HEK293 (cell line): ENCODE measurements at regions not wholly inside any gene's neighbourhood (a gene's known extent, or its start where the extent isn't known, plus 50 kb on each side); places are given as distances from the start of the nearest gene placed in this dataset.

Source experiments
- CTCF ChIA-PET: fragments of 350-600 bp; formaldehyde crosslinking; extraction: SDS; loops from one replicate; lab custom pipeline; 2021; ENCODE audit warnings: antibody characterized with exemption; lab: Yijun Ruan, JAX
- POLR2A ChIA-PET: fragments of 300-600 bp; formaldehyde crosslinking; extraction: SDS; loops from one replicate; lab custom pipeline; 2020; ENCODE audit warnings: antibody characterized with exemption, inconsistent platforms; lab: Yijun Ruan, JAX
- H3K27ac ChIP-seq: fragments of 200-500 bp; sonication (Bioruptor generic); 2 replicates; pipeline ENCODE4 v1.5.1; 2014; ENCODE audit warnings: low read depth, low read length, control low read depth, inconsistent platforms; ENCODE audit errors: extremely low read depth
- H3K36me3 ChIP-seq, 2 experiments: fragments of 200-500 bp in 1 of 2; sonication (Bioruptor generic) in 1 of 2; 1 replicate in 1 of 2; 2 replicates in 1 of 2; pipeline ENCODE4 v1.5.1; 2014 to 2017; ENCODE audit warnings: inconsistent platforms in 2 of 2, low read length in 2 of 2; ENCODE audit not compliant: control insufficient read depth in 2 of 2, insufficient read depth in 1 of 2
- H3K4me1 ChIP-seq: fragments of 200-500 bp; sonication (Bioruptor generic); 2 replicates; pipeline ENCODE4 v1.5.1; 2014; ENCODE audit warnings: mild to moderate bottlenecking, low read length, inconsistent platforms; ENCODE audit not compliant: control insufficient read depth, insufficient read depth
- H3K4me3 ChIP-seq: 2 replicates; pipeline ENCODE4 v1.5.1; 2011; ENCODE audit warnings: low read depth, mild to moderate bottlenecking, control low read depth, low read length, moderate library complexity
- H3K9me3 ChIP-seq: fragments of 200-500 bp; sonication (Bioruptor generic); 2 replicates; pipeline ENCODE4 v1.5.1; 2014; ENCODE audit warnings: low read depth, low read length, inconsistent platforms; ENCODE audit not compliant: control insufficient read depth, insufficient read depth
- ELK4 ChIP-seq: IDR thresholded peaks from 2 replicates; pipeline ENCODE4 v1.6.1; 2011; ENCODE audit warnings: mild to moderate bottlenecking, low read depth, low read length, borderline replicate concordance
- GLI4 ChIP-seq: fragments of 450-650 bp; formaldehyde crosslinking; IDR thresholded peaks from 2 replicates; pipeline ENCODE4 v1.5.1; 2016; ENCODE audit warnings: missing biosample characterization, missing genetic modification characterization
- GLIS1 ChIP-seq: fragments of 450-650 bp; formaldehyde crosslinking; IDR thresholded peaks from 2 replicates; pipeline ENCODE4 v1.5.1; 2016; ENCODE audit warnings: missing biosample characterization, missing genetic modification characterization
- HOXC10 ChIP-seq: sonication (generic); formaldehyde crosslinking; IDR thresholded peaks from 2 replicates; pipeline ENCODE4 v1.8.1; 2023; ENCODE audit warnings: mild to moderate bottlenecking, missing genetic modification reagents
- IKZF3 ChIP-seq: fragments of 450-650 bp; IDR thresholded peaks from 2 replicates; pipeline ENCODE4 v1.5.0; 2018; ENCODE audit warnings: missing biosample characterization, mild to moderate bottlenecking, missing genetic modification characterization, moderate library complexity
- KLF10 ChIP-seq: fragments of 450-650 bp; IDR thresholded peaks from 2 replicates; pipeline ENCODE4 v1.5.1; 2018; ENCODE audit warnings: missing biosample characterization, mild to moderate bottlenecking, missing genetic modification characterization
- KLF8 ChIP-seq: fragments of 450-650 bp; formaldehyde crosslinking; IDR thresholded peaks from 2 replicates; pipeline ENCODE4 v1.5.1; 2016; ENCODE audit warnings: missing biosample characterization, missing genetic modification characterization
- RBAK ChIP-seq: fragments of 450-650 bp; formaldehyde crosslinking; IDR thresholded peaks from 2 replicates; pipeline ENCODE4 v1.5.1; 2016; ENCODE audit warnings: missing biosample characterization, missing genetic modification characterization
- REST ChIP-seq: fragments of 450-650 bp; formaldehyde crosslinking; IDR thresholded peaks from 2 replicates; pipeline ENCODE4 v1.5.1; 2016; ENCODE audit warnings: missing biosample characterization, missing genetic modification characterization
- SCRT1 ChIP-seq: fragments of 450-650 bp; formaldehyde crosslinking; IDR thresholded peaks from 2 replicates; pipeline ENCODE4 v1.5.1; 2016; ENCODE audit warnings: missing biosample characterization, missing genetic modification characterization, borderline replicate concordance
- SETDB1 ChIP-seq: IDR thresholded peaks from one replicate; pipeline ENCODE4 v1.6.1; 2017; ENCODE audit warnings: mild to moderate bottlenecking, low read length, moderate library complexity, mixed read lengths; ENCODE audit not compliant: insufficient read length
- WT1 ChIP-seq: fragments of 450-650 bp; formaldehyde crosslinking; IDR thresholded peaks from 2 replicates; pipeline ENCODE4 v1.5.1; 2016; ENCODE audit warnings: missing biosample characterization, missing genetic modification characterization
- ZBTB11 ChIP-seq: fragments of 450-650 bp; formaldehyde crosslinking; conservative IDR thresholded peaks from 2 replicates; pipeline ENCODE4 v1.5.1; 2016; ENCODE audit warnings: low read depth, missing biosample characterization, missing genetic modification characterization
- ZBTB8A ChIP-seq: fragments of 450-650 bp; formaldehyde crosslinking; IDR thresholded peaks from 2 replicates; pipeline ENCODE4 v1.5.1; 2016; ENCODE audit warnings: missing biosample characterization, missing genetic modification characterization
- ZFHX2 ChIP-seq: fragments of 450-650 bp; formaldehyde crosslinking; conservative IDR thresholded peaks from 2 replicates; pipeline ENCODE4 v1.5.1; 2016; ENCODE audit warnings: missing biosample characterization, missing genetic modification characterization
- ZNF138 ChIP-seq: fragments of 450-650 bp; formaldehyde crosslinking; IDR thresholded peaks from 2 replicates; pipeline ENCODE4 v1.5.1; 2016; ENCODE audit warnings: missing biosample characterization, missing genetic modification characterization, borderline replicate concordance
- ZNF24 ChIP-seq: fragments of 450-650 bp; formaldehyde crosslinking; IDR thresholded peaks from 2 replicates; pipeline ENCODE4 v1.5.1; 2016; ENCODE audit warnings: missing biosample characterization, missing genetic modification characterization
- ZNF366 ChIP-seq: fragments of 450-650 bp; formaldehyde crosslinking; conservative IDR thresholded peaks from 2 replicates; pipeline ENCODE4 v1.5.1; 2016; ENCODE audit warnings: missing biosample characterization, missing genetic modification characterization
- ZNF404 ChIP-seq: fragments of 450-650 bp; formaldehyde crosslinking; IDR thresholded peaks from 2 replicates; pipeline ENCODE4 v1.5.1; 2017; ENCODE audit warnings: missing biosample characterization, missing genetic modification characterization
- ZNF423 ChIP-seq: fragments of 450-650 bp; formaldehyde crosslinking; IDR thresholded peaks from 2 replicates; pipeline ENCODE4 v1.5.1; 2016; ENCODE audit warnings: missing biosample characterization, missing genetic modification characterization
- ZNF544 ChIP-seq: fragments of 450-650 bp; formaldehyde crosslinking; IDR thresholded peaks from 2 replicates; pipeline ENCODE4 v1.5.0; 2017; ENCODE audit warnings: missing biosample characterization, missing genetic modification characterization
- ZNF549 ChIP-seq: fragments of 450-650 bp; IDR thresholded peaks from 2 replicates; pipeline ENCODE4 v1.5.1; 2018; ENCODE audit warnings: missing biosample characterization, missing genetic modification characterization, mild to moderate bottlenecking, inconsistent platforms, moderate library complexity
- ZNF624 ChIP-seq: fragments of 450-650 bp; formaldehyde crosslinking; IDR thresholded peaks from 2 replicates; pipeline ENCODE4 v1.5.1; 2017; ENCODE audit warnings: missing biosample characterization, missing genetic modification characterization
- ZNF692 ChIP-seq: fragments of 450-650 bp; formaldehyde crosslinking; IDR thresholded peaks from 2 replicates; pipeline ENCODE4 v1.5.1; 2016; ENCODE audit warnings: missing biosample characterization, missing genetic modification characterization
- ZNF776 ChIP-seq: fragments of 450-650 bp; formaldehyde crosslinking; IDR thresholded peaks from 2 replicates; pipeline ENCODE4 v1.5.0; 2017; ENCODE audit warnings: missing biosample characterization, missing genetic modification characterization, borderline replicate concordance
- ZNF830 ChIP-seq: fragments of 450-650 bp; IDR thresholded peaks from 2 replicates; pipeline ENCODE4 v1.5.0; 2018; ENCODE audit warnings: missing biosample characterization, missing genetic modification characterization, low read depth, mild to moderate bottlenecking, moderate library complexity

- TF ChIP-seq ZNF830 (tag by site-specific recombination): no peak
- no peak for TF ChIP-seq SETDB1
- no peak for TF ChIP-seq WT1
- no peak for TF ChIP-seq ZNF366 (tag by site-specific recombination)
- no peak for TF ChIP-seq ZNF404 (tag by site-specific recombination)
- no peak for TF ChIP-seq ELK4
- TF ChIP-seq GLIS1 (tag by site-specific recombination): no peak
- TF ChIP-seq ZBTB8A (tag by site-specific recombination): 0 out of 2 replicates have a peak, but pooled peaks have one; percentile 36
- TF ChIP-seq REST (tag by site-specific recombination): no peak
- TF ChIP-seq ZNF544 (tag by site-specific recombination): no peak
- no peak for TF ChIP-seq KLF8 (tag by site-specific recombination)
- no peak for TF ChIP-seq ZNF692
- 0 out of 2 replicates have a peak, but pooled peaks have one; percentile 11 for TF ChIP-seq IKZF3 (tag by site-specific recombination)
- no peak for TF ChIP-seq ZNF24 (tag by site-specific recombination)
- H3K27ac ChIP-seq: no peak overlapping the region
- CTCF ChIA-PET: interaction anchor here (1.5 kb wide), 1 partner anchor 54 kb away, joined by 7 read pairs; no protein-coding TSS in a partner anchor
- POLR2A ChIA-PET: no interaction called here
- H3K9me3 ChIP-seq: no peaks in the 10 kb centered on the region
- no peak overlapping the region for H3K4me3 ChIP-seq
- H3K4me1 ChIP-seq: peaks cover 6% of the 10 kb centered on the region; the same call in 1 of the 2 replicates
- no peaks in the 10 kb centered on the region for H3K36me3 ChIP-seq
Measured at GRCh38 chr22:46060292-46061123, 83.5 kb upstream of the WNT7B start.

- ChIA-PET POLR2A (no interaction called here), CTCF (interaction anchor here (1.5 kb wide), 1 partner anchor 55 kb away, joined by 7 read pairs; no protein-coding TSS in a partner anchor)
- Histone ChIP-seq H3K36me3 (no peaks in the 10 kb centered on the region), H3K9me3 (no peaks in the 10 kb centered on the region), H3K4me1 (peaks cover 8% of the 10 kb centered on the region; the same call in 1 of the 2 replicates), H3K27ac (no peak overlapping the region), H3K4me3 (no peak overlapping the region)
- TF ChIP-seq IKZF3 (tag by site-specific recombination) (no peak), ZFHX2 (tag by site-specific recombination) (no peak), GLI4 (tag by site-specific recombination) (no peak), HOXC10 (no peak), RBAK (tag by site-specific recombination) (no peak), SCRT1 (tag by site-specific recombination) (no peak), KLF10 (tag by site-specific recombination) (no peak), ZNF549 (tag by site-specific recombination) (no peak), ZNF138 (no peak), ZNF423 (tag by site-specific recombination) (no peak), GLIS1 (tag by site-specific recombination) (no peak), ZBTB11 (no peak), ZNF624 (tag by site-specific recombination) (no peak), ZBTB8A (tag by site-specific recombination) (no peak), ZNF776 (no peak)
Measured at GRCh38 chr22:46061124-46061500, 84.2 kb upstream of the WNT7B start.
